Ascending aorta (tissue), 2 donors: ENCODE measurements at regions not wholly inside any gene's neighbourhood (a gene's known extent, or its start where the extent isn't known, plus 50 kb on each side); places are given as distances from the start of the nearest gene placed in this dataset.

ENCODE experiments used
- DNase-seq, 2 donors: peaks; one replicate each; pipeline ENCODE4 v3.0.0-alpha.2; 2019; ENCODE audit warnings: low spot score in 2 of 2
- H3K27ac ChIP-seq, 2 donors: fragments of 200-600 bp; sonication (generic); one replicate each; pipeline ENCODE4 v1.5.1; 2016 to 2017; ENCODE audit warnings: mild to moderate bottlenecking in 1 of 2
- H3K27me3 ChIP-seq: fragments of 200-600 bp; sonication (generic); one replicate; pipeline ENCODE4 v1.5.1; 2017
- H3K36me3 ChIP-seq, 2 donors: fragments of 200-600 bp; sonication (generic); one replicate each; pipeline ENCODE4 v1.5.1; 2016
- H3K4me1 ChIP-seq, 2 donors: fragments of 200-600 bp; sonication (generic); one replicate each; pipeline ENCODE4 v1.5.1; 2016 to 2017; ENCODE audit warnings: mild to moderate bottlenecking in 1 of 2
- H3K4me3 ChIP-seq, 2 donors: fragments of 200-600 bp; sonication (generic); one replicate each; pipeline ENCODE4 v1.5.1; 2016 to 2017; ENCODE audit warnings: mild to moderate bottlenecking in 1 of 2
- H3K9me3 ChIP-seq, 2 donors: fragments of 200-600 bp; sonication (generic); one replicate each; pipeline ENCODE4 v1.5.1; 2016
- intact Hi-C: fragments of 100-400 bp; cut with DNase I; formaldehyde crosslinking; loops from one replicate; pipeline ENCODE4 v1.15.1; 2023
- TF ChIP-seq, protein P1 (sequence below), 3 experiments: fragments of 200-600 bp in 2 of 3; fragments of 450-650 bp in 1 of 3; sonication (generic) in 2 of 3; IDR thresholded peaks; one replicate each; pipeline ENCODE4 v1.5.1; 2016 to 2019; ENCODE audit warnings: antibody characterized with exemption in 3 of 3, mild to moderate bottlenecking in 1 of 3, moderate library complexity in 1 of 3

DNA sequence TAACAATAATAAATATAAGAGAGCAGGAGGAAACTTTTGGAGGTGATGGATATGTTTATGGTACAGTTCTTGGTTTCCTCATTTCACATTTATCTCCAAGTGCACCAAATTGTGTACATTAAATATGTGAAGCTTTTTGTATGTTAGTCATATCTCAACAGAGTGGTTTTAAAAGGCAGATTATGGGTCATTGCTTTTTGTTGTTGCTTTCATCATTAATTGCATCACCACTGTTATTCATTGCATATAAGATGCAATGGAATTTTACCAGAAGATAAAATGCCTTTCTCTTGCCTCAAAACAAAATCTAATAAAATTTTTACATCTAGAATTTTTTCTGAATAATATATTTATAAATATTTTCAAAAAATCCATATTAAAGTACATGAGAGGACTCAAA, 1198.9 kb upstream of the GBE1 start:
- H3K4me1 ChIP-seq, result no peaks in the 10 kb centered on the region
- TF ChIP-seq, protein P1, sequence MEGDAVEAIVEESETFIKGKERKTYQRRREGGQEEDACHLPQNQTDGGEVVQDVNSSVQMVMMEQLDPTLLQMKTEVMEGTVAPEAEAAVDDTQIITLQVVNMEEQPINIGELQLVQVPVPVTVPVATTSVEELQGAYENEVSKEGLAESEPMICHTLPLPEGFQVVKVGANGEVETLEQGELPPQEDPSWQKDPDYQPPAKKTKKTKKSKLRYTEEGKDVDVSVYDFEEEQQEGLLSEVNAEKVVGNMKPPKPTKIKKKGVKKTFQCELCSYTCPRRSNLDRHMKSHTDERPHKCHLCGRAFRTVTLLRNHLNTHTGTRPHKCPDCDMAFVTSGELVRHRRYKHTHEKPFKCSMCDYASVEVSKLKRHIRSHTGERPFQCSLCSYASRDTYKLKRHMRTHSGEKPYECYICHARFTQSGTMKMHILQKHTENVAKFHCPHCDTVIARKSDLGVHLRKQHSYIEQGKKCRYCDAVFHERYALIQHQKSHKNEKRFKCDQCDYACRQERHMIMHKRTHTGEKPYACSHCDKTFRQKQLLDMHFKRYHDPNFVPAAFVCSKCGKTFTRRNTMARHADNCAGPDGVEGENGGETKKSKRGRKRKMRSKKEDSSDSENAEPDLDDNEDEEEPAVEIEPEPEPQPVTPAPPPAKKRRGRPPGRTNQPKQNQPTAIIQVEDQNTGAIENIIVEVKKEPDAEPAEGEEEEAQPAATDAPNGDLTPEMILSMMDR (IDR thresholded peaks at IDR 0.05), result no peak
- H3K4me3 ChIP-seq, result no peak overlapping the region

DNA sequence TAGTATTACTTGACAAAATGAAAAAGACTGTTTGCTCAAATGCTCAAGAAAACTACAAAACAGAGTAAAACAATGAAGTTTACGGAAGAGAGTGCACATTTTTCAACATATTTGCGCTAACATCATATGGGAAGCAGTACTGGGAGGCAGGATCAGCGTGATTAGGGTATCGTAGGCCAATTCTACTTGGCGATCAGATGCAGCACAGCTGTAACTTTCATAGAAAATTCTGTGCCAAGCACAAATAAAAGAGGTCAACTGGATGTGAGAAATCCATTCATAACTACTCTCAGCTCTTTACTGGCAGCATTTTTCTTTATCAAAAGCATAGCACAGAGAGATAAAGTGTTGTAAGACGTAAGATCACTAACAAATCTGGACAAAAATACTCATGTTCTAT, 1196.3 kb upstream of the GBE1 start:
- DNase-seq, result no peak
- H3K9me3 ChIP-seq, result no peaks in the 10 kb centered on the region
- TF ChIP-seq, protein P1 (IDR thresholded peaks at IDR 0.05), result no peak
- H3K36me3 ChIP-seq, result no peaks in the 10 kb centered on the region
- no peak overlapping the region for H3K4me3 ChIP-seq
- H3K27ac ChIP-seq, result no peak overlapping the region
- intact Hi-C loops, result no loop called here
- H3K4me1 ChIP-seq, result no peaks in the 10 kb centered on the region
- H3K27me3 ChIP-seq, result no peaks in the 10 kb centered on the region

More for the DNA sequence above, 1198.9 kb upstream of the GBE1 start:
- Histone ChIP-seq H3K27ac (no peak overlapping the region), H3K9me3 (no peaks in the 10 kb centered on the region), H3K27me3 (no peaks in the 10 kb centered on the region), H3K36me3 (no peaks in the 10 kb centered on the region)
- no peak for DNase-seq
- intact Hi-C loops, result no loop called here

DNA sequence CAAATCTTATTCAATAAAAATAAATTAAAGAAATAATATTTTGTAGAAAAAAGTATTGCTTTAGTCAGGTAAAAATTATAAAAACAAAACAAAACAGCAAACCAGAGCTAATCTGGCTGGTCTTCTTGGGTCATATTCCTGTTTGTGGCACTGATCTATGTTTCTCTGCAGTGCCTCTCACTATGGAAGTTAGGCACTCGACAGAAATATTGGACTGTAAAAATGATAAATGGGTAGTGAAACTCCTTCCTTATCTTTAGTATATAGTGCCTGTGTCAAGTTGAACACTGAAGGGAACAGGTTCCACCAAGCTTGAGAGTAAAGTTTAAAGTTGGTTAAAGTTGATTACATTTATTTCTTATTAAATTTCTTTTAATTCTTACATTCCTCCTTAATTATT, 1195.6 kb upstream of the GBE1 start:
- no peaks in the 10 kb centered on the region for H3K36me3 ChIP-seq
- no peaks in the 10 kb centered on the region for H3K4me1 ChIP-seq
- no peak overlapping the region for H3K27ac ChIP-seq
- DNase-seq, result no peak
- no peaks in the 10 kb centered on the region for H3K27me3 ChIP-seq
- intact Hi-C loops, result no loop called here
- H3K9me3 ChIP-seq, result no peaks in the 10 kb centered on the region
- TF ChIP-seq, protein P1 (IDR thresholded peaks at IDR 0.05), result no peak
- H3K4me3 ChIP-seq, result no peak overlapping the region

DNA sequence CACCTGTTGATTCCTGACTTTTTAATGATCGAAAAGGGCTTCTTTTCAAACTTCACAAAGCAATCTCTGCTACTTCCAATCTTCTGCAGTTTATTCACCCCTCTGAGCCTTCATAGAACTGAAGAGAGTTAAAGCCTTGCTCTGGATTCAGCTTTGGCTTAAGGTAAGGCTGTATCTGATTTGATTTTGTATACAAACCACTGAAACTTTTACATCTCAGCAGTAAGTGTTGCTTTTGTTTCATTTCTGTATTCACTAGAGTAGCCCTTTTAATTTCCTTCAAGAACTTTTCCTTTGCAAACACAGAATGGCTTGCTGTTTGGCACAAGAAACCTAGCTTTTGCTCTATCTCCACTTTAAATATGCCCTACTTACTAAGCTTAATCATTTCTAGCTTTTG, 1193.0 kb upstream of the GBE1 start:
- no peak overlapping the region for H3K4me3 ChIP-seq
- no peak for DNase-seq
- no peak overlapping the region for H3K27ac ChIP-seq
- TF ChIP-seq, protein P1 (IDR thresholded peaks at IDR 0.05), result no peak
- no peaks in the 10 kb centered on the region for H3K4me1 ChIP-seq
- intact Hi-C loops, result no loop called here
- H3K27me3 ChIP-seq, result no peaks in the 10 kb centered on the region
- H3K9me3 ChIP-seq, result no peaks in the 10 kb centered on the region
- H3K36me3 ChIP-seq, result no peaks in the 10 kb centered on the region

DNA sequence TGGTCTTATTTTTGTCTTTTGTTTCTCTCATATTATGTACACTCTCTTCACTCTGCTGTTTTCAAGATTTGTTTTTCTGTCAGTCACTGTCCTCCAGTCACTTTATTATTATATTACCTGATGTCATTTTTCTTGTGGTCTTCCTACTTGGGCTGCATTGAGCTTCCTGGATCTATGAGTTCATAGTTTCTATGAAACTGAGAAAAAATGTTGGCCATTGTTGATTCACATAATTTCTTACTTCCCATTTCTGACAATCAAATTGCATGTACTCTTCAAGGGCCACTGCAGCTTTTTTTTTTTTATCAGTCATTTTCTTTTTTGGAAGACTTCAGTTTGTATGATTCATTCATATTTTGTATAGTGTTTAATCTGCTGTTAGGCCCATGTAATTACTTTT, 1180.6 kb upstream of the GBE1 start:
- Histone ChIP-seq H3K4me1 (no peaks in the 10 kb centered on the region), H3K4me3 (no peak overlapping the region), H3K36me3 (no peaks in the 10 kb centered on the region), H3K27ac (no peak overlapping the region), H3K9me3 (peaks cover 0 to 22% of the 10 kb centered on the region in 2 donors), H3K27me3 (no peaks in the 10 kb centered on the region)
- DNase-seq, result no peak
- intact Hi-C loops, result no loop called here
- TF ChIP-seq, protein P1 (IDR thresholded peaks at IDR 0.05), result no peak

DNA sequence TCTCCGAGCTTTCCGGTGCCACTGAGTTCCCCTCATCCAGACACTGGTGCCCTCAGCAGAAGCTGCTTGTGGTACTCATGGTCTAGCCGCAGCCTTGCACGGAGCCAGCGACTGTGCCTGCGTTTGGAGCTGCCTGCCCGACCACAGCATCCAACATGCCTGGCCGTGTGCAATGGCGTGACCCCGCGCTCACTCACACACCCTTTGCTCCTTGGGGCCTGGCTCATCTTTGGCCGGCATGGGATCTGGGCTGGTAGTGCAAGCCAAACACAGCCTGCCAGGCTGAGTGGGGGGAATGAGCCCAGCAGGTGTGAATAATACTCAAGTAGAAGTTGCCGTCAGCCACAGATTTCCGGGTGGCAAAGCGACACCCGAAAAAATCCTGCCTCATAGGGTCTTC, 1178.7 kb upstream of the GBE1 start:
- no peak overlapping the region for H3K4me3 ChIP-seq
- no peak overlapping the region for H3K27ac ChIP-seq
- no peaks in the 10 kb centered on the region for H3K36me3 ChIP-seq
- H3K4me1 ChIP-seq, result no peaks in the 10 kb centered on the region
- intact Hi-C loops, result no loop called here
- H3K9me3 ChIP-seq, result peaks cover 0 to 14% of the 10 kb centered on the region in 2 donors
- H3K27me3 ChIP-seq, result no peaks in the 10 kb centered on the region
- DNase-seq, result no peak
- TF ChIP-seq, protein P1 (IDR thresholded peaks at IDR 0.05), result no peak
